NCI-H460 (cell line): ENCODE measurements at regions not wholly inside any gene's neighbourhood (a gene's known extent, or its start where the extent isn't known, plus 50 kb on each side); places are given as distances from the start of the nearest gene placed in this dataset.
A peak's percentile ranks its signal among the peaks of the same experiment; 100 is the strongest.
"Not testable (repeated sequence)": the region's sequence is repeated elsewhere in the genome, so short reads cannot be mapped to it uniquely, and the experiment has no call there.

Experiments
- DNase-seq: peaks from one replicate; pipeline ENCODE4 v3.0.0-alpha.2; 2016; ENCODE audit warnings: low read depth; ENCODE audit errors: extremely low read depth

GRCh38 chr2:211205358-211205757 is 649.0 kb downstream of the CPS1 start:
- DNase-seq: no peak

GRCh38 chr2:211205836-211206235 is 649.4 kb downstream of the CPS1 start:
- no peak for DNase-seq

- DNase-seq: peak; percentile 7
Observed at GRCh38 chr2:211216221-211216620, 659.8 kb downstream of the CPS1 start.

GRCh38 chr2:211219548-211219947 is 663.1 kb downstream of the CPS1 start:
- DNase-seq: not testable (repeated sequence)

GRCh38 chr2:211225784-211226183 is 669.4 kb downstream of the CPS1 start:
- no peak for DNase-seq

- DNase-seq: no peak
Observed at GRCh38 chr2:211228559-211228958, 672.2 kb downstream of the CPS1 start.

GRCh38 chr2:211237586-211238275 is 681.3 kb downstream of the CPS1 start:
- DNase-seq: no peak

- no peak for DNase-seq
Observed at GRCh38 chr2:211241891-211242290, 685.5 kb downstream of the CPS1 start.

GRCh38 chr2:211247751-211248150 is 691.4 kb downstream of the CPS1 start:
- no peak for DNase-seq

GRCh38 chr2:211248841-211249240 is 692.4 kb downstream of the CPS1 start:
- DNase-seq: no peak

GRCh38 chr2:211251016-211251415 is 694.6 kb downstream of the CPS1 start:
- DNase-seq: no peak

GRCh38 chr2:211258646-211259335 is 702.4 kb downstream of the CPS1 start:
- DNase-seq: no peak

GRCh38 chr2:211259831-211260476 is 703.6 kb downstream of the CPS1 start:
- no peak for DNase-seq

- DNase-seq: no peak
Observed at GRCh38 chr2:211270257-211270656, 713.9 kb downstream of the CPS1 start.

GRCh38 chr2:211281430-211282073 is 725.2 kb downstream of the CPS1 start:
- DNase-seq: no peak

GRCh38 chr2:211302676-211303075 is 746.3 kb downstream of the CPS1 start:
- no peak for DNase-seq

GRCh38 chr2:211306929-211307328 is 750.5 kb downstream of the CPS1 start:
- DNase-seq: no peak
